Ishikawa (cell line): ENCODE measurements at regions not wholly inside any gene's neighbourhood (a gene's known extent, or its start where the extent isn't known, plus 50 kb on each side); places are given as distances from the start of the nearest gene placed in this dataset.

Experiments used
- CEBPB ChIP-seq: IDR thresholded peaks from 2 replicates; pipeline ENCODE4 v1.6.1; 2012
- CREB1 ChIP-seq: IDR thresholded peaks from 2 replicates; pipeline ENCODE4 v1.6.1; 2012; ENCODE audit warnings: low read depth
- EGR1 ChIP-seq: IDR thresholded peaks from 2 replicates; pipeline ENCODE4 v1.6.1; 2012
- EP300 ChIP-seq: IDR thresholded peaks from 2 replicates; pipeline ENCODE4 v1.6.1; 2012; ENCODE audit warnings: borderline replicate concordance
- NFIC ChIP-seq: IDR thresholded peaks from 2 replicates; pipeline ENCODE4 v1.6.1; 2012
- TAF1 ChIP-seq: IDR thresholded peaks from 2 replicates; pipeline ENCODE4 v1.6.1; 2012; ENCODE audit warnings: low read depth, mild to moderate bottlenecking
- TEAD4 ChIP-seq: IDR thresholded peaks from 2 replicates; pipeline ENCODE4 v1.6.1; 2012
- YY1 ChIP-seq: IDR thresholded peaks from 2 replicates; pipeline ENCODE4 v1.6.1; 2012; ENCODE audit warnings: low read depth
- ZBTB7A ChIP-seq: IDR thresholded peaks from 2 replicates; pipeline ENCODE4 v1.6.1; 2012; ENCODE audit warnings: low read depth
- TF ChIP-seq, protein P1 (sequence below): IDR thresholded peaks from 2 replicates; pipeline ENCODE4 v1.6.1; 2012
- TF ChIP-seq, protein P2 (sequence below): IDR thresholded peaks from 2 replicates; pipeline ENCODE4 v1.6.1; 2012; ENCODE audit warnings: low read depth, mild to moderate bottlenecking
- TF ChIP-seq, protein P3 (sequence below): IDR thresholded peaks from 2 replicates; pipeline ENCODE4 v1.6.1; 2012

DNA sequence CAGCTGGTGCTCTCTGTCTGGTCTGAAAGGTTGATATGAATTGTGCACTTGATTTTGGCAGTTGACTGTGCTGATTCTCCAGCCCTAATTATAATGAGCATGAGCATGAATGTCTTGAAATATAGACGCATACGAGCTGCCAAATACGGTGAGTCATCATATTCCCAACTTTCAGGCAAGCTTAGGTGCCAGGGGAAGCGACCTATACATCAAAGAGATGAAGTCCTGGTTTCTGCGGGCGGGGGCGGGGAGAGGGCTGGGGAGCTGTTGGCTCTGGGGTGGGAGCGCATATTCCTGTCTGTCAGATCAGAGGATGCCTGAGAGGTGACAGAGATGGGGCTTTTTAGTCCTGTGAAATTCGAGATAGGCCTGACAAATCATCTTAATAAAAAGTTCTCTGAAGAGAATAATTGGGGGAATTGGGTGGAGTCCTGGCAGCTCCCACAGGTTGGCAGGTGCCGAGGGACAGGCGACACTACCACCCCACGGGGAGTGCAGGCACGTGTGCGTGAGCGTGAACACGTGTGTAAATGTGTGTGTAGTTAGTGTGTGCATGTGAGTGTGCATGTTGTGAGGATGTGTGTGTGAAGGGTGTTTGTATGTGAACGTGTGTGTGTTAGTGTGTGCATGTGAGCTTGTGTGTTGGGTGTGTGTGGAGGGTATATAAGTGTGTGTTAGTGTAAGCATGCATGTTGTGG lies 865.3 kb downstream of the TBC1D22A start:
- TF ChIP-seq CEBPB (no peak), EGR1 (no peak), EP300 (no peak), TAF1 (no peak), YY1 (no peak), TEAD4 (no peak), ZBTB7A (no peak), CREB1 (no peak), NFIC (no peak)
- TF ChIP-seq, protein P1, sequence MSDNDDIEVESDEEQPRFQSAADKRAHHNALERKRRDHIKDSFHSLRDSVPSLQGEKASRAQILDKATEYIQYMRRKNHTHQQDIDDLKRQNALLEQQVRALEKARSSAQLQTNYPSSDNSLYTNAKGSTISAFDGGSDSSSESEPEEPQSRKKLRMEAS = no peak
- TF ChIP-seq, protein P2, sequence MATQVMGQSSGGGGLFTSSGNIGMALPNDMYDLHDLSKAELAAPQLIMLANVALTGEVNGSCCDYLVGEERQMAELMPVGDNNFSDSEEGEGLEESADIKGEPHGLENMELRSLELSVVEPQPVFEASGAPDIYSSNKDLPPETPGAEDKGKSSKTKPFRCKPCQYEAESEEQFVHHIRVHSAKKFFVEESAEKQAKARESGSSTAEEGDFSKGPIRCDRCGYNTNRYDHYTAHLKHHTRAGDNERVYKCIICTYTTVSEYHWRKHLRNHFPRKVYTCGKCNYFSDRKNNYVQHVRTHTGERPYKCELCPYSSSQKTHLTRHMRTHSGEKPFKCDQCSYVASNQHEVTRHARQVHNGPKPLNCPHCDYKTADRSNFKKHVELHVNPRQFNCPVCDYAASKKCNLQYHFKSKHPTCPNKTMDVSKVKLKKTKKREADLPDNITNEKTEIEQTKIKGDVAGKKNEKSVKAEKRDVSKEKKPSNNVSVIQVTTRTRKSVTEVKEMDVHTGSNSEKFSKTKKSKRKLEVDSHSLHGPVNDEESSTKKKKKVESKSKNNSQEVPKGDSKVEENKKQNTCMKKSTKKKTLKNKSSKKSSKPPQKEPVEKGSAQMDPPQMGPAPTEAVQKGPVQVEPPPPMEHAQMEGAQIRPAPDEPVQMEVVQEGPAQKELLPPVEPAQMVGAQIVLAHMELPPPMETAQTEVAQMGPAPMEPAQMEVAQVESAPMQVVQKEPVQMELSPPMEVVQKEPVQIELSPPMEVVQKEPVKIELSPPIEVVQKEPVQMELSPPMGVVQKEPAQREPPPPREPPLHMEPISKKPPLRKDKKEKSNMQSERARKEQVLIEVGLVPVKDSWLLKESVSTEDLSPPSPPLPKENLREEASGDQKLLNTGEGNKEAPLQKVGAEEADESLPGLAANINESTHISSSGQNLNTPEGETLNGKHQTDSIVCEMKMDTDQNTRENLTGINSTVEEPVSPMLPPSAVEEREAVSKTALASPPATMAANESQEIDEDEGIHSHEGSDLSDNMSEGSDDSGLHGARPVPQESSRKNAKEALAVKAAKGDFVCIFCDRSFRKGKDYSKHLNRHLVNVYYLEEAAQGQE = no peak
- TF ChIP-seq, protein P3, sequence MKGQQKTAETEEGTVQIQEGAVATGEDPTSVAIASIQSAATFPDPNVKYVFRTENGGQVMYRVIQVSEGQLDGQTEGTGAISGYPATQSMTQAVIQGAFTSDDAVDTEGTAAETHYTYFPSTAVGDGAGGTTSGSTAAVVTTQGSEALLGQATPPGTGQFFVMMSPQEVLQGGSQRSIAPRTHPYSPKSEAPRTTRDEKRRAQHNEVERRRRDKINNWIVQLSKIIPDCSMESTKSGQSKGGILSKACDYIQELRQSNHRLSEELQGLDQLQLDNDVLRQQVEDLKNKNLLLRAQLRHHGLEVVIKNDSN = no peak
